ENCODE measurements at regions not wholly inside any gene's neighbourhood (a gene's known extent, or its start where the extent isn't known, plus 50 kb on each side); places are given as distances from the start of the nearest gene placed in this dataset.

DNA sequence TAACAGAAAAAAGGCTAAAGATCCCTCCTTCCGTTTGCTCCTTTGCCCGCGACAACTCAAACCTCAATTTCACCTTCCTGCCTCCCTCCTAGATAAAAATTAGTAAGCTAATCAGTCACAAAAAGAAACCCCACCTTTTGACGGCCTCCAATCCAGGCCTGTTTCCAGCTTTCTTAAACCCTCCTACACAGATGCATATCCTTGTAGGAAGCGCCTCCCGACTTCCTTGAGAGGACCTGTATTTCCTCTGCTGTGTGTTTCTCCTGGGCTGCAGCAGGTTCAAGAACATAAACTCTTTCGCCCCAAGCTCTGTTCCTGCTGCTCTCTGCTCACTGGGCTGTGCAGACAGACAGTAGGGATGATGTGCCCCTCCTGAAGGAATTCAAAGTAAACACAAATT is 168.8 kb downstream of the CYYR1 start:
- TF ChIP-seq POLR2AphosphoS5 (IDR thresholded peaks at IDR 0.05) (no peak), POLR2A (IDR thresholded peaks at IDR 0.05) (no peak)
- TF ChIP-seq, protein P1, sequence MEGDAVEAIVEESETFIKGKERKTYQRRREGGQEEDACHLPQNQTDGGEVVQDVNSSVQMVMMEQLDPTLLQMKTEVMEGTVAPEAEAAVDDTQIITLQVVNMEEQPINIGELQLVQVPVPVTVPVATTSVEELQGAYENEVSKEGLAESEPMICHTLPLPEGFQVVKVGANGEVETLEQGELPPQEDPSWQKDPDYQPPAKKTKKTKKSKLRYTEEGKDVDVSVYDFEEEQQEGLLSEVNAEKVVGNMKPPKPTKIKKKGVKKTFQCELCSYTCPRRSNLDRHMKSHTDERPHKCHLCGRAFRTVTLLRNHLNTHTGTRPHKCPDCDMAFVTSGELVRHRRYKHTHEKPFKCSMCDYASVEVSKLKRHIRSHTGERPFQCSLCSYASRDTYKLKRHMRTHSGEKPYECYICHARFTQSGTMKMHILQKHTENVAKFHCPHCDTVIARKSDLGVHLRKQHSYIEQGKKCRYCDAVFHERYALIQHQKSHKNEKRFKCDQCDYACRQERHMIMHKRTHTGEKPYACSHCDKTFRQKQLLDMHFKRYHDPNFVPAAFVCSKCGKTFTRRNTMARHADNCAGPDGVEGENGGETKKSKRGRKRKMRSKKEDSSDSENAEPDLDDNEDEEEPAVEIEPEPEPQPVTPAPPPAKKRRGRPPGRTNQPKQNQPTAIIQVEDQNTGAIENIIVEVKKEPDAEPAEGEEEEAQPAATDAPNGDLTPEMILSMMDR (IDR thresholded peaks at IDR 0.05): no peak

Data from transverse colon (tissue), 4 donors.